ENCODE measurements at regions not wholly inside any gene's neighbourhood (a gene's known extent, or its start where the extent isn't known, plus 50 kb on each side); places are given as distances from the start of the nearest gene placed in this dataset.

DNA sequence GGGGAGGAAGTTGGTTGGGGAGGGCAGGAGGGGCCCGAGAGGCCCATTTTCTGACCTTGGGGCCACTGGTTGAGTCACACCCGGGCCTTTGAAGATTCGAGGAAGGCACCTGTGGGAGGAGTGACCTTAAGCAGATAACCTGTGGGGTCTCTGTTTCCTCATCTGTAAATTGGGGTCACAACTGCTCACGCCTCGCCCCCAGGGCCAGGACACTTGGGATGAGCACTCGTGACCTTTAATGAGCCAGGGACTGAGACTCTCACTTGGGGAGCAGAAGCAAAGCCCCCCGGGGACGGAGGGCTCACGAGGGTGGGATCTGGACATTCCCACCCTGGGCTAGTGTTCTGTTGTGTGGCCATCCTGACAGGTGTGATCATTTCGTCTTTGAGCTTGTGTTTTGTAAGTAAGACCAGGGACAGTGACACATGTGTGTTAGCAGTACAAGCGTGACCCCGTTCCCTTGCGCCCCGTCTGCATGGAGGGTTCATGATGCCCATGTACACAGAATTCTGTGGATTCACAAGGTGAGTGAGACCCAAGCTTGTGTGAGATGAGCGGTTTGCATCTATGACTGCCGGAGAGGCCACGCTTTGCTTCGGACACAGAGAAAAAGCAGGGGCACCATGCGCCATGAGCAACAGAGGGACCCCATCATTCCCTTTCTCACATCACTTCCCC is 79.3 kb upstream of the PMEPA1 start:
- Histone ChIP-seq H3K9me2 (ENCODE audit: insufficient read depth) (no peaks in the 10 kb centered on the region), H3K4me2 (ENCODE audit: low read length) (no peak overlapping the region), H3K9me3 (ENCODE audit: control insufficient read depth in 1 of 2, insufficient read depth in 1 of 2, low read depth in 1 of 2, low read length in 2 of 2) (no peaks in the 10 kb centered on the region), H3K36me3 (ENCODE audit: control insufficient read depth in 1 of 2, insufficient read depth in 2 of 2, low read length in 2 of 2) (no peaks in the 10 kb centered on the region), H4K20me1 (ENCODE audit: insufficient read depth) (no peaks in the 10 kb centered on the region), H2AFZ (ENCODE audit: low read depth, low read length, poor library complexity, severe bottlenecking) (no peak overlapping the region), H3K9ac (ENCODE audit: low read length) (no peak overlapping the region), H3K79me2 (ENCODE audit: insufficient read depth, low read length) (no peaks in the 10 kb centered on the region), H3K27me3 (ENCODE audit: insufficient read depth, low read length) (peaks cover 20% of the 10 kb centered on the region; the same call in 1 of the 2 replicates), H3K27ac (ENCODE audit: low read depth, low read length) (no peak overlapping the region), H3K4me3 (replicated peaks in 1 of 2; ENCODE audit: low read depth in 1 of 2, low read length in 2 of 2) (no peak overlapping the region), H3K4me1 (ENCODE audit: control insufficient read depth in 1 of 2, insufficient read depth in 2 of 2, low read length in 2 of 2) (no peaks in the 10 kb centered on the region)
- RAD21 ChIA-PET (ENCODE audit: low non-redundant PET in 1 of 2, low total read pairs in 2 of 2, uncharacterized antibody in 2 of 2, unreplicated experiment in 2 of 2), result no interaction called here
- CTCF ChIA-PET, result no interaction called here
- BruUV-seq (replicated peaks), result no TSS peak
- ATAC-seq (no peak), DNase-seq (ENCODE audit: low read depth, low spot score) (no peak)
- intact Hi-C loops (cut with micrococcal nuclease), result no loop called here
- TF ChIP-seq SP1 (IDR thresholded peaks at IDR 0.05; ENCODE audit: low read depth) (no peak), SIN3A (IDR thresholded peaks at IDR 0.05; ENCODE audit: low read depth) (no peak), RAD21 (IDR thresholded peaks at IDR 0.05; ENCODE audit: low read depth) (no peak), YY1 (IDR thresholded peaks at IDR 0.05; ENCODE audit: extremely low read depth, insufficient replicate concordance, low read depth, low read length) (no peak), POLR2A (IDR thresholded peaks at IDR 0.05; ENCODE audit: borderline replicate concordance, extremely low read depth, insufficient read depth, insufficient read length) (no peak), EZH2 (IDR thresholded peaks at IDR 0.05) (no peak), FOSL1 (IDR thresholded peaks at IDR 0.05; ENCODE audit: low read depth) (no peak), SRF (IDR thresholded peaks at IDR 0.05; ENCODE audit: low read depth) (no peak), ZNF274 (IDR thresholded peaks at IDR 0.05; ENCODE audit: low read depth, low read length) (no peak), ELF1 (IDR thresholded peaks at IDR 0.05; ENCODE audit: borderline replicate concordance, low read depth) (no peak), EGR1 (IDR thresholded peaks at IDR 0.05; ENCODE audit: low read depth) (no peak), JUND (IDR thresholded peaks at IDR 0.05) (no peak)
- TF ChIP-seq, protein P1, sequence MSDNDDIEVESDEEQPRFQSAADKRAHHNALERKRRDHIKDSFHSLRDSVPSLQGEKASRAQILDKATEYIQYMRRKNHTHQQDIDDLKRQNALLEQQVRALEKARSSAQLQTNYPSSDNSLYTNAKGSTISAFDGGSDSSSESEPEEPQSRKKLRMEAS (IDR thresholded peaks at IDR 0.05), result no peak
- TF ChIP-seq, protein P2, sequence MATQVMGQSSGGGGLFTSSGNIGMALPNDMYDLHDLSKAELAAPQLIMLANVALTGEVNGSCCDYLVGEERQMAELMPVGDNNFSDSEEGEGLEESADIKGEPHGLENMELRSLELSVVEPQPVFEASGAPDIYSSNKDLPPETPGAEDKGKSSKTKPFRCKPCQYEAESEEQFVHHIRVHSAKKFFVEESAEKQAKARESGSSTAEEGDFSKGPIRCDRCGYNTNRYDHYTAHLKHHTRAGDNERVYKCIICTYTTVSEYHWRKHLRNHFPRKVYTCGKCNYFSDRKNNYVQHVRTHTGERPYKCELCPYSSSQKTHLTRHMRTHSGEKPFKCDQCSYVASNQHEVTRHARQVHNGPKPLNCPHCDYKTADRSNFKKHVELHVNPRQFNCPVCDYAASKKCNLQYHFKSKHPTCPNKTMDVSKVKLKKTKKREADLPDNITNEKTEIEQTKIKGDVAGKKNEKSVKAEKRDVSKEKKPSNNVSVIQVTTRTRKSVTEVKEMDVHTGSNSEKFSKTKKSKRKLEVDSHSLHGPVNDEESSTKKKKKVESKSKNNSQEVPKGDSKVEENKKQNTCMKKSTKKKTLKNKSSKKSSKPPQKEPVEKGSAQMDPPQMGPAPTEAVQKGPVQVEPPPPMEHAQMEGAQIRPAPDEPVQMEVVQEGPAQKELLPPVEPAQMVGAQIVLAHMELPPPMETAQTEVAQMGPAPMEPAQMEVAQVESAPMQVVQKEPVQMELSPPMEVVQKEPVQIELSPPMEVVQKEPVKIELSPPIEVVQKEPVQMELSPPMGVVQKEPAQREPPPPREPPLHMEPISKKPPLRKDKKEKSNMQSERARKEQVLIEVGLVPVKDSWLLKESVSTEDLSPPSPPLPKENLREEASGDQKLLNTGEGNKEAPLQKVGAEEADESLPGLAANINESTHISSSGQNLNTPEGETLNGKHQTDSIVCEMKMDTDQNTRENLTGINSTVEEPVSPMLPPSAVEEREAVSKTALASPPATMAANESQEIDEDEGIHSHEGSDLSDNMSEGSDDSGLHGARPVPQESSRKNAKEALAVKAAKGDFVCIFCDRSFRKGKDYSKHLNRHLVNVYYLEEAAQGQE (IDR thresholded peaks at IDR 0.05; ENCODE audit: low read depth), result no peak
- TF ChIP-seq, protein P3, sequence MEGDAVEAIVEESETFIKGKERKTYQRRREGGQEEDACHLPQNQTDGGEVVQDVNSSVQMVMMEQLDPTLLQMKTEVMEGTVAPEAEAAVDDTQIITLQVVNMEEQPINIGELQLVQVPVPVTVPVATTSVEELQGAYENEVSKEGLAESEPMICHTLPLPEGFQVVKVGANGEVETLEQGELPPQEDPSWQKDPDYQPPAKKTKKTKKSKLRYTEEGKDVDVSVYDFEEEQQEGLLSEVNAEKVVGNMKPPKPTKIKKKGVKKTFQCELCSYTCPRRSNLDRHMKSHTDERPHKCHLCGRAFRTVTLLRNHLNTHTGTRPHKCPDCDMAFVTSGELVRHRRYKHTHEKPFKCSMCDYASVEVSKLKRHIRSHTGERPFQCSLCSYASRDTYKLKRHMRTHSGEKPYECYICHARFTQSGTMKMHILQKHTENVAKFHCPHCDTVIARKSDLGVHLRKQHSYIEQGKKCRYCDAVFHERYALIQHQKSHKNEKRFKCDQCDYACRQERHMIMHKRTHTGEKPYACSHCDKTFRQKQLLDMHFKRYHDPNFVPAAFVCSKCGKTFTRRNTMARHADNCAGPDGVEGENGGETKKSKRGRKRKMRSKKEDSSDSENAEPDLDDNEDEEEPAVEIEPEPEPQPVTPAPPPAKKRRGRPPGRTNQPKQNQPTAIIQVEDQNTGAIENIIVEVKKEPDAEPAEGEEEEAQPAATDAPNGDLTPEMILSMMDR (IDR thresholded peaks at IDR 0.05 in 2 of 3, conservative IDR thresholded peaks at IDR 0.05 in 1 of 3; ENCODE audit: borderline replicate concordance in 1 of 3, insufficient read depth in 1 of 3, low read depth in 2 of 3, low read length in 2 of 3), result no peak
- POLR2A ChIA-PET, result no interaction called here

All from HCT116 (cell line).